ENCODE measurements at regions not wholly inside any gene's neighbourhood (a gene's known extent, or its start where the extent isn't known, plus 50 kb on each side); places are given as distances from the start of the nearest gene placed in this dataset.

GRCh38 chr12:115204957-115205754 is 521.2 kb upstream of the TBX3 start:
- no peak for TF ChIP-seq EGR1 (IDR thresholded peaks at IDR 0.05; ENCODE audit: low read depth)
- TF ChIP-seq, protein P1, sequence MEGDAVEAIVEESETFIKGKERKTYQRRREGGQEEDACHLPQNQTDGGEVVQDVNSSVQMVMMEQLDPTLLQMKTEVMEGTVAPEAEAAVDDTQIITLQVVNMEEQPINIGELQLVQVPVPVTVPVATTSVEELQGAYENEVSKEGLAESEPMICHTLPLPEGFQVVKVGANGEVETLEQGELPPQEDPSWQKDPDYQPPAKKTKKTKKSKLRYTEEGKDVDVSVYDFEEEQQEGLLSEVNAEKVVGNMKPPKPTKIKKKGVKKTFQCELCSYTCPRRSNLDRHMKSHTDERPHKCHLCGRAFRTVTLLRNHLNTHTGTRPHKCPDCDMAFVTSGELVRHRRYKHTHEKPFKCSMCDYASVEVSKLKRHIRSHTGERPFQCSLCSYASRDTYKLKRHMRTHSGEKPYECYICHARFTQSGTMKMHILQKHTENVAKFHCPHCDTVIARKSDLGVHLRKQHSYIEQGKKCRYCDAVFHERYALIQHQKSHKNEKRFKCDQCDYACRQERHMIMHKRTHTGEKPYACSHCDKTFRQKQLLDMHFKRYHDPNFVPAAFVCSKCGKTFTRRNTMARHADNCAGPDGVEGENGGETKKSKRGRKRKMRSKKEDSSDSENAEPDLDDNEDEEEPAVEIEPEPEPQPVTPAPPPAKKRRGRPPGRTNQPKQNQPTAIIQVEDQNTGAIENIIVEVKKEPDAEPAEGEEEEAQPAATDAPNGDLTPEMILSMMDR (IDR thresholded peaks at IDR 0.05 in 2 of 3, conservative IDR thresholded peaks at IDR 0.05 in 1 of 3; ENCODE audit: borderline replicate concordance in 1 of 3, insufficient read depth in 1 of 3, low read depth in 2 of 3, low read length in 2 of 3): no peak
- no peak for TF ChIP-seq ZNF274 (IDR thresholded peaks at IDR 0.05; ENCODE audit: low read depth, low read length)
- TF ChIP-seq EZH2 (IDR thresholded peaks at IDR 0.05): no peak
- no peak for TF ChIP-seq MAX (IDR thresholded peaks at IDR 0.05)

All from HCT116 (cell line).